ENCODE measurements at regions not wholly inside any gene's neighbourhood (a gene's known extent, or its start where the extent isn't known, plus 50 kb on each side); places are given as distances from the start of the nearest gene placed in this dataset.

- TF ChIP-seq ZNF567 (CRISPR knock-in tag; IDR thresholded peaks at IDR 0.05; ENCODE audit: borderline replicate concordance): no peak
- TF ChIP-seq ZSCAN25 (CRISPR knock-in tag; IDR thresholded peaks at IDR 0.05): no peak
- no peak for TF ChIP-seq SIN3A (IDR thresholded peaks at IDR 0.05; ENCODE audit: borderline replicate concordance, low read depth, low read length)
- no peak for TF ChIP-seq REST (IDR thresholded peaks at IDR 0.05; ENCODE audit: borderline replicate concordance in 1 of 2, low read depth in 1 of 2, low read length in 2 of 2)
- TF ChIP-seq ZNF256 (CRISPR knock-in tag; conservative IDR thresholded peaks at IDR 0.05): no peak
- TF ChIP-seq ZFX (CRISPR knock-in tag; IDR thresholded peaks at IDR 0.05; ENCODE audit: low read depth): no peak
- TF ChIP-seq ZBTB37 (CRISPR knock-in tag; IDR thresholded peaks at IDR 0.05): no peak
- no peak for TF ChIP-seq CREM (IDR thresholded peaks at IDR 0.05)
- no peak for TF ChIP-seq CREM (CRISPR knock-in tag; IDR thresholded peaks at IDR 0.05)
- TF ChIP-seq NCOR1 (IDR thresholded peaks at IDR 0.05; ENCODE audit: borderline replicate concordance, low read length): no peak
- no peak for TF ChIP-seq THAP7 (CRISPR knock-in tag; IDR thresholded peaks at IDR 0.05)
- no peak for TF ChIP-seq ZNF710 (CRISPR knock-in tag; IDR thresholded peaks at IDR 0.05; ENCODE audit: borderline replicate concordance)
- TF ChIP-seq ZNF672 (CRISPR knock-in tag; IDR thresholded peaks at IDR 0.05): no peak
- TF ChIP-seq NR3C1 (CRISPR knock-in tag; IDR thresholded peaks at IDR 0.05): no peak
- TF ChIP-seq AGO1 (IDR thresholded peaks at IDR 0.05; ENCODE audit: low read depth, low read length, poor library complexity, severe bottlenecking): no peak
- no peak for TF ChIP-seq ZNF552 (CRISPR knock-in tag; IDR thresholded peaks at IDR 0.05; ENCODE audit: borderline replicate concordance)
- no peak for TF ChIP-seq POLR2AphosphoS2 (IDR thresholded peaks at IDR 0.05; ENCODE audit: low read depth, low read length)
These were observed 112.5 kb upstream of the WDR11 start (continued) for GRCh38 chr10:120738658-120739057.
